ENCODE measurements at regions not wholly inside any gene's neighbourhood (a gene's known extent, or its start where the extent isn't known, plus 50 kb on each side); places are given as distances from the start of the nearest gene placed in this dataset.

DNA sequence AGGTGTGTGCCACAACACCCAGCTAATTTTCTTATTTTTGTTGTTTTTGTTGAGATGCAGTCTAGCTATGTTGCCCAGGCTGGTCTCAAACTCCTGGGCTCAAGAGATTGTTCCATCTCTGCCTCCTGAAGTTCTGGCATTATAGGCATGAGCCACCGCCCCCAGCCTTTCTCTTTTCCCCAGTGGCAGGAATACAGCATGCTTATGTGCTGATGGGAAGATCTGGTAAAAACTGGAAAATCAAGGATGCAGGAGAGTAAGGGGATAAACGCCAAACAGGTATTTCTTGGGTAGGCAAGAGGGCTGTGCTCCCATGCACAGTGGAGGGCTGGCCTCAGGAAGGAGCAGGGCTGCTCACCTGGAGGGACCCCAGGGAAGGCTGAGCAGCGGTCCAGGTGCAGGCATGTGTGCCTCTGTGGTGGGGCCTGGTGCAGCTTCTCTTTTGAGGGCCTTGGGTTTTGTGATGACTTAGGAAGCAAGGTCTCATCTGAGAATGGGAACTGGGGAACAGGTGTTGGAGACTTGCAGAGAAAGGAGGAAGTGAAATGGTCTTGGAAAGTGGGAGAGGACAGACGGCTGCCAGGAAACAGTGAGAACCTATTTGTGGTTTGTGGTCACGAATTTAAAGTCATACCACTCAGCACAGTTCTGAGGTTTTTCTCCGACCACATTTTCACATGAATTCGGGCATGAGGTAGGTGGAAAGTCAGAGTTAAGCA is 106.5 kb downstream of the TEX26 start:
- no peaks in the 10 kb centered on the region for H4K20me1 ChIP-seq (replicated peaks; ENCODE audit: control insufficient read depth, insufficient read depth, low read length)
- H3K9ac ChIP-seq (ENCODE audit: insufficient read depth in 1 of 2, low read depth in 2 of 2, low read length in 2 of 2) = no peak overlapping the region
- H3K36me3 ChIP-seq (ENCODE audit: control insufficient read depth, insufficient read depth, low read length) = no peaks in the 10 kb centered on the region
- TF ChIP-seq CSDE1 (IDR thresholded peaks at IDR 0.05) = no peak
- TF ChIP-seq, protein P1, sequence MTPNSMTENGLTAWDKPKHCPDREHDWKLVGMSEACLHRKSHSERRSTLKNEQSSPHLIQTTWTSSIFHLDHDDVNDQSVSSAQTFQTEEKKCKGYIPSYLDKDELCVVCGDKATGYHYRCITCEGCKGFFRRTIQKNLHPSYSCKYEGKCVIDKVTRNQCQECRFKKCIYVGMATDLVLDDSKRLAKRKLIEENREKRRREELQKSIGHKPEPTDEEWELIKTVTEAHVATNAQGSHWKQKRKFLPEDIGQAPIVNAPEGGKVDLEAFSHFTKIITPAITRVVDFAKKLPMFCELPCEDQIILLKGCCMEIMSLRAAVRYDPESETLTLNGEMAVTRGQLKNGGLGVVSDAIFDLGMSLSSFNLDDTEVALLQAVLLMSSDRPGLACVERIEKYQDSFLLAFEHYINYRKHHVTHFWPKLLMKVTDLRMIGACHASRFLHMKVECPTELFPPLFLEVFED (CRISPR knock-in tag; conservative IDR thresholded peaks at IDR 0.05) = no peak
- TF ChIP-seq GTF2A2 (tag; IDR thresholded peaks at IDR 0.05) = no peak
- no peak for TF ChIP-seq XRCC3 (IDR thresholded peaks at IDR 0.05)
- TF ChIP-seq SPI1 (IDR thresholded peaks at IDR 0.05; ENCODE audit: borderline replicate concordance, low read depth, low read length) = peak; percentile 61; the same call in 1 of the 2 replicates
- TF ChIP-seq MAFK (IDR thresholded peaks at IDR 0.05; ENCODE audit: low read length) = no peak
- TF ChIP-seq ZNF639 (CRISPR knock-in tag; conservative IDR thresholded peaks at IDR 0.05 in 1 of 2, IDR thresholded peaks at IDR 0.05 in 1 of 2) = no peak
- TF ChIP-seq, protein P2, sequence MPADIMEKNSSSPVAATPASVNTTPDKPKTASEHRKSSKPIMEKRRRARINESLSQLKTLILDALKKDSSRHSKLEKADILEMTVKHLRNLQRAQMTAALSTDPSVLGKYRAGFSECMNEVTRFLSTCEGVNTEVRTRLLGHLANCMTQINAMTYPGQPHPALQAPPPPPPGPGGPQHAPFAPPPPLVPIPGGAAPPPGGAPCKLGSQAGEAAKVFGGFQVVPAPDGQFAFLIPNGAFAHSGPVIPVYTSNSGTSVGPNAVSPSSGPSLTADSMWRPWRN (IDR thresholded peaks at IDR 0.05; ENCODE audit: low read depth) = peak; percentile 52; the same call in 1 of the 2 replicates
- TF ChIP-seq ZNF830 (CRISPR knock-in tag; IDR thresholded peaks at IDR 0.05) = no peak
- H3K4me3 ChIP-seq = no peak overlapping the region
- no peak overlapping the region for H2AFZ ChIP-seq (ENCODE audit: low read depth, low read length)
- 0% methylated on average over 6 of the region's 7 CpGs for WGBS (ENCODE audit: insufficient coverage, low coverage, missing lambda C conversion rate)
- POLR2A ChIA-PET = no interaction called here
- no peaks in the 10 kb centered on the region for H3K79me2 ChIP-seq (ENCODE audit: control insufficient read depth, insufficient read depth, low read length)
- no peaks in the 10 kb centered on the region for H3K9me3 ChIP-seq (replicated peaks; ENCODE audit: control insufficient read depth, insufficient read depth, low read depth, low read length)
- no peaks in the 10 kb centered on the region for H3K9me1 ChIP-seq (ENCODE audit: control insufficient read depth, insufficient read depth, low read length)
- H3K27me3 ChIP-seq (ENCODE audit: control insufficient read depth in 2 of 2, insufficient read depth in 2 of 2, low read length in 2 of 2) = peaks cover 2 to 20% of the 10 kb centered on the region in 2 experiments; a peak in 3 of 5 replicates
- CTCF ChIA-PET (ENCODE audit: low intra/inter-chr PET ratio) = no interaction called here
- FAIRE-seq (no peak), ATAC-seq (no peak), DNase-seq (ENCODE audit: extremely low read depth in 1 of 4, low spot score in 3 of 4) (no peak)
- intact Hi-C loops (cut with micrococcal nuclease) = no loop called here
- BruUV-seq (replicated peaks) = no TSS peak
- in situ Hi-C loops (cut with MboI) = no loop called here
- no peak overlapping the region for H3K27ac ChIP-seq (ENCODE audit: extremely low read depth, low read depth, low read length)
- H3K4me1 ChIP-seq (replicated peaks in 1 of 2; ENCODE audit: control insufficient read depth in 2 of 2, insufficient read depth in 2 of 2, low read length in 2 of 2) = peaks cover 0 to 2% of the 10 kb centered on the region in 2 experiments; a peak in 2 of 5 replicates
- H3K4me2 ChIP-seq (ENCODE audit: insufficient read depth, low read length) = no peak overlapping the region

Data from K562 (cell line).